ENCODE measurements at regions not wholly inside any gene's neighbourhood (a gene's known extent, or its start where the extent isn't known, plus 50 kb on each side); places are given as distances from the start of the nearest gene placed in this dataset.

DNA sequence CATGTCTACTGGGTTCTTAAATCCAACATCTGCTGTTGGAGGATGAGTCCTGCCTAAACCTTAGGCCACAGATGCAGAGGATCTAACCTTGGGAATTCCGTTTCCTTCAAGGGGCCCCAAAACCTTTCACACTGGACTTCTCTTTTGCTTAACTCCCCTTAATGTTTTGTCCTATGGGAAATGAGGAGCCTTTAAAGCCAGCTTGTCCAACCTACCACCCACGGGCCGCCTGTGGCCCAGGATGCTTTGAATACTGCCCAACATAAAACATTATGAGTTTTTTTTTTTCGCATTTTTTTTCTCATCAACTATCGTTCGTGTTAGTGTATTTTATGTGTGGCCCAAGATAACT is 157.2 kb upstream of the SLC1A4 start:
- TF ChIP-seq, protein P1, sequence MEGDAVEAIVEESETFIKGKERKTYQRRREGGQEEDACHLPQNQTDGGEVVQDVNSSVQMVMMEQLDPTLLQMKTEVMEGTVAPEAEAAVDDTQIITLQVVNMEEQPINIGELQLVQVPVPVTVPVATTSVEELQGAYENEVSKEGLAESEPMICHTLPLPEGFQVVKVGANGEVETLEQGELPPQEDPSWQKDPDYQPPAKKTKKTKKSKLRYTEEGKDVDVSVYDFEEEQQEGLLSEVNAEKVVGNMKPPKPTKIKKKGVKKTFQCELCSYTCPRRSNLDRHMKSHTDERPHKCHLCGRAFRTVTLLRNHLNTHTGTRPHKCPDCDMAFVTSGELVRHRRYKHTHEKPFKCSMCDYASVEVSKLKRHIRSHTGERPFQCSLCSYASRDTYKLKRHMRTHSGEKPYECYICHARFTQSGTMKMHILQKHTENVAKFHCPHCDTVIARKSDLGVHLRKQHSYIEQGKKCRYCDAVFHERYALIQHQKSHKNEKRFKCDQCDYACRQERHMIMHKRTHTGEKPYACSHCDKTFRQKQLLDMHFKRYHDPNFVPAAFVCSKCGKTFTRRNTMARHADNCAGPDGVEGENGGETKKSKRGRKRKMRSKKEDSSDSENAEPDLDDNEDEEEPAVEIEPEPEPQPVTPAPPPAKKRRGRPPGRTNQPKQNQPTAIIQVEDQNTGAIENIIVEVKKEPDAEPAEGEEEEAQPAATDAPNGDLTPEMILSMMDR (IDR thresholded peaks at IDR 0.05; ENCODE audit: low read depth, low read length, missing input control): no peak
- no peak for TF ChIP-seq HNF4A (conservative IDR thresholded peaks at IDR 0.05)
- TF ChIP-seq, protein P2, sequence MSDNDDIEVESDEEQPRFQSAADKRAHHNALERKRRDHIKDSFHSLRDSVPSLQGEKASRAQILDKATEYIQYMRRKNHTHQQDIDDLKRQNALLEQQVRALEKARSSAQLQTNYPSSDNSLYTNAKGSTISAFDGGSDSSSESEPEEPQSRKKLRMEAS (IDR thresholded peaks at IDR 0.05): no peak
- no peak for TF ChIP-seq TAF1 (conservative IDR thresholded peaks at IDR 0.05)
- TF ChIP-seq JUND (IDR thresholded peaks at IDR 0.05): no peak
- TF ChIP-seq SP1 (IDR thresholded peaks at IDR 0.05): no peak
- TF ChIP-seq, protein P3, sequence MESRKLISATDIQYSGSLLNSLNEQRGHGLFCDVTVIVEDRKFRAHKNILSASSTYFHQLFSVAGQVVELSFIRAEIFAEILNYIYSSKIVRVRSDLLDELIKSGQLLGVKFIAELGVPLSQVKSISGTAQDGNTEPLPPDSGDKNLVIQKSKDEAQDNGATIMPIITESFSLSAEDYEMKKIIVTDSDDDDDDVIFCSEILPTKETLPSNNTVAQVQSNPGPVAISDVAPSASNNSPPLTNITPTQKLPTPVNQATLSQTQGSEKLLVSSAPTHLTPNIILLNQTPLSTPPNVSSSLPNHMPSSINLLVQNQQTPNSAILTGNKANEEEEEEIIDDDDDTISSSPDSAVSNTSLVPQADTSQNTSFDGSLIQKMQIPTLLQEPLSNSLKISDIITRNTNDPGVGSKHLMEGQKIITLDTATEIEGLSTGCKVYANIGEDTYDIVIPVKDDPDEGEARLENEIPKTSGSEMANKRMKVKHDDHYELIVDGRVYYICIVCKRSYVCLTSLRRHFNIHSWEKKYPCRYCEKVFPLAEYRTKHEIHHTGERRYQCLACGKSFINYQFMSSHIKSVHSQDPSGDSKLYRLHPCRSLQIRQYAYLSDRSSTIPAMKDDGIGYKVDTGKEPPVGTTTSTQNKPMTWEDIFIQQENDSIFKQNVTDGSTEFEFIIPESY (IDR thresholded peaks at IDR 0.05): no peak
- TF ChIP-seq RAD21 (IDR thresholded peaks at IDR 0.05): no peak

Measured in liver (tissue), 3 donors.